Stimulated activated naive CD8-positive, alpha-beta T cell treated with anti-CD3 and anti-CD28 coated beads, Interleukin-15, Interleukin-2, amounts not matched to agents 100 ng/mL and 50 ng/mL, for 24 hours (primary cell): ENCODE measurements at regions not wholly inside any gene's neighbourhood (a gene's known extent, or its start where the extent isn't known, plus 50 kb on each side); places are given as distances from the start of the nearest gene placed in this dataset.

Experiments
- H3K27ac Mint-ChIP-seq: one replicate; pipeline ENCODE4 v1.8.0; 2021; ENCODE audit warnings: mild to moderate bottlenecking, mixed read lengths
- H3K27me3 Mint-ChIP-seq: one replicate; pipeline ENCODE4 v1.8.0; 2021; ENCODE audit warnings: mixed read lengths
- H3K36me3 Mint-ChIP-seq: one replicate; pipeline ENCODE4 v1.8.0; 2021; ENCODE audit warnings: low read depth, mixed read lengths
- H3K4me1 Mint-ChIP-seq: one replicate; pipeline ENCODE4 v1.8.0; 2021; ENCODE audit warnings: low read depth, mixed read lengths
- H3K4me3 Mint-ChIP-seq: one replicate; pipeline ENCODE4 v1.8.0; 2021; ENCODE audit warnings: mild to moderate bottlenecking, mixed read lengths
- H3K9me3 Mint-ChIP-seq: one replicate; pipeline ENCODE4 v1.8.0; 2021; ENCODE audit warnings: mixed read lengths

DNA sequence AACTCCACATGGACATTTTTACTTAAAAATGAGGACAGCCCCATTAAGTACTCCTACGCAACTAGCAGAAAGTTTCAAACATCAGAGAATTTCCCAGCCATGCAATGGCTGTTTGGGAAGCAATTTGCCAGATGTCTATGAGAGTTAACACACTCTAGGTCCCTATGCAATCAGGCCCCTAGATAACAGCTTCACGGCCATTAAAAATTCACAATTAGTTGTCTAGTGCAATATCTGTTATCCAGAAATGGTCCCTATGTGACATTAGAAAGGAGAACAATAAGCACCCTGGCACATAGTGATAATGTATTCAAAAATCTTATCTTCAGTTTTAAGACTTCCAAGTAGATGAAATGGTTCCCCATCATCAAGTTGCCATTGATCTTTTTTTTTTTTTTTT is 174.3 kb upstream of the NRSN1 start:
- Mint-ChIP-seq H3K36me3 (no peaks in the 10 kb centered on the region), H3K4me1 (no peaks in the 10 kb centered on the region), H3K27me3 (no peaks in the 10 kb centered on the region), H3K9me3 (peaks cover 3% of the 10 kb centered on the region), H3K27ac (no peak overlapping the region), H3K4me3 (no peak overlapping the region)

DNA sequence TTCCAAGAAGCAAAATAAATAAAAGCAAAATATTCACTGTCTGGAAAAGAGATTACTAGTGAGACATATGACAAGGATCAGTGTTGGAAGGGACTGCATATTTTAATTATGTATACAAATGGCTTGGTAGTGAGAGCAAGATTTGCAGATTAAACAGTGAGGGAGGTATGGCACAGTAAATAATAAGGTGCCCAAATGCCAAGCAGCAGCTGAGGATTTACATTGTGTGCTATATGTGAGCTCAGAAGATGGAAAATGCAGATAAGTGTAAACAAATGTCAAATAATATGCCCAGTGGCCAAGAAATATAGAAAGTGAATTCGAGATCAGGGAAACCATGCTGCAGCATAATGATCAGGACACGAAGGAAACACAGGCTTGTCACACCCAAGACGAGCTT is 173.8 kb upstream of the NRSN1 start:
- Mint-ChIP-seq H3K27ac (no peak overlapping the region), H3K9me3 (peaks cover 3% of the 10 kb centered on the region), H3K27me3 (no peaks in the 10 kb centered on the region)

GRCh38 chr6:23953976-23954375 is 172.0 kb upstream of the NRSN1 start:
- Mint-ChIP-seq H3K4me1 (no peaks in the 10 kb centered on the region), H3K36me3 (no peaks in the 10 kb centered on the region), H3K27me3 (no peaks in the 10 kb centered on the region), H3K9me3 (peaks cover 3% of the 10 kb centered on the region), H3K4me3 (no peak overlapping the region), H3K27ac (no peak overlapping the region)

More for the DNA sequence above, 173.8 kb upstream of the NRSN1 start:
- Mint-ChIP-seq H3K4me3 (no peak overlapping the region), H3K4me1 (no peaks in the 10 kb centered on the region), H3K36me3 (no peaks in the 10 kb centered on the region)

- H3K4me3 Mint-ChIP-seq = no peak overlapping the region
- H3K27me3 Mint-ChIP-seq = no peaks in the 10 kb centered on the region
- H3K27ac Mint-ChIP-seq = no peak overlapping the region
- H3K9me3 Mint-ChIP-seq = peaks cover 4% of the 10 kb centered on the region
- H3K36me3 Mint-ChIP-seq = no peaks in the 10 kb centered on the region
- H3K4me1 Mint-ChIP-seq = no peaks in the 10 kb centered on the region
Measured at GRCh38 chr6:23957017-23957416, 169.0 kb upstream of the NRSN1 start.

- Mint-ChIP-seq H3K9me3 (peaks cover 9% of the 10 kb centered on the region), H3K27ac (no peak overlapping the region), H3K27me3 (no peaks in the 10 kb centered on the region), H3K4me3 (no peak overlapping the region), H3K36me3 (no peaks in the 10 kb centered on the region), H3K4me1 (no peaks in the 10 kb centered on the region)
Measured at GRCh38 chr6:23964865-23965264, 161.2 kb upstream of the NRSN1 start.

DNA sequence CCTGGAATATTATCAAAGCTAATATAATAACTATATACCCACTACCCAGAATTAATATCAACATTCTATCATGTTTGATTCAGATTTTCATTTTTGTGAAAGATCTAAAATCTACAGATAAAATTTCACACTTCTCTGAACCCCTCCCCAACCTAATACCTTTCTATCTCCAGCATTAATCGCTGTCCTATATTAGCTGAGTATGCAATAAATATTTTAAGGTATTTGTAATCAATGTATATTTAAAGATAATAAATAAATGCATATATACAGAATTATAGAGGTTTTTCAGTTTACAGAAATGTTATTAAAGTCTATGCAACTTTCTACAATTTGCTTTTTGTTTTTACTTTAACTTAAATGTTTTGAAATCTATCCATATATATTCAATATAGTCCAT is 156.7 kb upstream of the NRSN1 start:
- H3K36me3 Mint-ChIP-seq = no peaks in the 10 kb centered on the region
- H3K27ac Mint-ChIP-seq = no peak overlapping the region
- peaks cover 8% of the 10 kb centered on the region for H3K9me3 Mint-ChIP-seq
- no peaks in the 10 kb centered on the region for H3K27me3 Mint-ChIP-seq
- no peak overlapping the region for H3K4me3 Mint-ChIP-seq
- no peaks in the 10 kb centered on the region for H3K4me1 Mint-ChIP-seq

DNA sequence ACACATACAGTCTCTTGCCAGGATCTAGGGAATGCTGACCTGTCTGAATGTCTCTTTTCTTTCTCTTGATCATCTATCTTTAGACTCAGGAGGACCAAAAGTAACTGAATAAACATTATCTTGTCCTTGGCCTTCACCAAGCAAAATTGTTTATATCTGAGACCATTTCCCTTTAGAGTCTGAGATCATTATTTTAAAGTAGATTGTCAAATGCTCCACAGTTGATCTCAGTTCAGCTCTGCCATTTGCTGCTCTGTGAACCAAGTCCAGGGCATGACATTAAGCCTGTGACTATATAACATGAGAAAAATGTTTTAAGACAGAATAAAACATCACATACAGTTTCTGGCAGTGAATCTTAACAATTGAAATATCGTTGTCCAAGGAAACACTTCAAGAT is 148.3 kb upstream of the NRSN1 start:
- Mint-ChIP-seq H3K27me3 (no peaks in the 10 kb centered on the region), H3K9me3 (no peaks in the 10 kb centered on the region), H3K36me3 (no peaks in the 10 kb centered on the region), H3K27ac (no peak overlapping the region), H3K4me1 (no peaks in the 10 kb centered on the region), H3K4me3 (no peak overlapping the region)

GRCh38 chr6:23980965-23981364 is 145.1 kb upstream of the NRSN1 start:
- Mint-ChIP-seq H3K27me3 (no peaks in the 10 kb centered on the region), H3K27ac (no peak overlapping the region), H3K4me3 (no peak overlapping the region), H3K9me3 (no peaks in the 10 kb centered on the region), H3K4me1 (no peaks in the 10 kb centered on the region), H3K36me3 (no peaks in the 10 kb centered on the region)

GRCh38 chr6:23981923-23982322 is 144.1 kb upstream of the NRSN1 start:
- H3K4me1 Mint-ChIP-seq = no peaks in the 10 kb centered on the region
- no peaks in the 10 kb centered on the region for H3K9me3 Mint-ChIP-seq
- no peaks in the 10 kb centered on the region for H3K36me3 Mint-ChIP-seq
- no peaks in the 10 kb centered on the region for H3K27me3 Mint-ChIP-seq
- no peak overlapping the region for H3K4me3 Mint-ChIP-seq
- no peak overlapping the region for H3K27ac Mint-ChIP-seq

DNA sequence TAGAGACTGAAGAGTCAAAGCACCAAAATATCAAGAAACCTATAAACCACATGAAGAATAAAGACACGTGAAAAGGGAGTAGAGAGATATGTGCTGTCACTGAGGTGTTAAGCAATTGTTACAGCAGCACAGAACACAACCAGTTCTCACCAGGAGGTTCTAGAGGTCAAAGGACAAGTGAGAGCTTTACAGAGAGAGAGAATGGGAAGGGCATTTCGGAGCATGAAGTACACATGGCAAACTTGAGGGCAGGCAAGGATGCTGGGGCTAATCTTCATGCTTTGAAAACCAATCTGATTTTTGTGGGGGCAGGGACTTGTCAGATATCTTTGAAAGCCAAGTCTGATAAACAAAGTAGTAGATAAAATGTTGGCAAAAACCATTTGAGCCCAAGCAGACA is 142.3 kb upstream of the NRSN1 start:
- H3K36me3 Mint-ChIP-seq = no peaks in the 10 kb centered on the region
- no peaks in the 10 kb centered on the region for H3K27me3 Mint-ChIP-seq
- H3K9me3 Mint-ChIP-seq = no peaks in the 10 kb centered on the region
- H3K4me1 Mint-ChIP-seq = no peaks in the 10 kb centered on the region
- no peak overlapping the region for H3K27ac Mint-ChIP-seq
- no peak overlapping the region for H3K4me3 Mint-ChIP-seq

- H3K4me1 Mint-ChIP-seq = no peaks in the 10 kb centered on the region
- no peaks in the 10 kb centered on the region for H3K27me3 Mint-ChIP-seq
- no peaks in the 10 kb centered on the region for H3K36me3 Mint-ChIP-seq
- no peak overlapping the region for H3K4me3 Mint-ChIP-seq
- H3K9me3 Mint-ChIP-seq = no peaks in the 10 kb centered on the region
- no peak overlapping the region for H3K27ac Mint-ChIP-seq
Measured at GRCh38 chr6:23985015-23985414, 141.0 kb upstream of the NRSN1 start.

DNA sequence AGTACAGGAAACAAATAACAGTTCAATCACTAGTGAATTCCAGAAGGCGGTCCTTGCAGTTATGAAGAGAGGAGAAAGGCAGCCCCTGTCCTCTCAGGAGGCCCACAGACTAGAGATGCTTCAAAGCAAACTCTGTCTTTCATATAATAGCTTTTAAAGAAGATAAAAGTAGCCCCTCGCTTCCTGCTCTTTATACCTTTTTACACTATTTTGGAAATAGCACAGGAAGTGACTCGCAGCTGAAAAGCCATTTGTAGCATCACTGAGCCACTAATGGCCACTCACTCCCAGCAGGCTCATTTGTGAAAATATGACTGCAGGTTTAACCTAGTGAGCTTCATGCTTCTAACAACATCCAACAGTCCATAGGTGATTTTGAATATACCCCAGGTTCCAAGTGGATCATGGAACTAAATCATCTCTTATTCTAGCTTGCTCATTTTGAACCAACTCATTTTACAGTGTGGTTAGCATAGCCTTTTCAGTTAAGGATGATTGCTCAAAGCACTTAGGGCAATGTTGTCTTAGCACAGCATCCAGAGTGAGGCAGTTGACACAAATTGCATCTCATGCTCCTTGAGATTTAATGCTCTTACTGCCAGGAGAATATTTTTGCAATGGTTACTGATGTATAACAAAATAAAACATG is 136.0 kb upstream of the NRSN1 start:
- Mint-ChIP-seq H3K4me3 (no peak overlapping the region), H3K4me1 (no peaks in the 10 kb centered on the region), H3K27me3 (no peaks in the 10 kb centered on the region), H3K36me3 (no peaks in the 10 kb centered on the region), H3K9me3 (no peaks in the 10 kb centered on the region), H3K27ac (no peak overlapping the region)

- no peaks in the 10 kb centered on the region for H3K27me3 Mint-ChIP-seq
- no peaks in the 10 kb centered on the region for H3K4me1 Mint-ChIP-seq
- H3K36me3 Mint-ChIP-seq = no peaks in the 10 kb centered on the region
- H3K4me3 Mint-ChIP-seq = no peak overlapping the region
- no peak overlapping the region for H3K27ac Mint-ChIP-seq
- H3K9me3 Mint-ChIP-seq = peaks cover 4% of the 10 kb centered on the region
Measured at GRCh38 chr6:23994013-23994412, 132.0 kb upstream of the NRSN1 start.

DNA sequence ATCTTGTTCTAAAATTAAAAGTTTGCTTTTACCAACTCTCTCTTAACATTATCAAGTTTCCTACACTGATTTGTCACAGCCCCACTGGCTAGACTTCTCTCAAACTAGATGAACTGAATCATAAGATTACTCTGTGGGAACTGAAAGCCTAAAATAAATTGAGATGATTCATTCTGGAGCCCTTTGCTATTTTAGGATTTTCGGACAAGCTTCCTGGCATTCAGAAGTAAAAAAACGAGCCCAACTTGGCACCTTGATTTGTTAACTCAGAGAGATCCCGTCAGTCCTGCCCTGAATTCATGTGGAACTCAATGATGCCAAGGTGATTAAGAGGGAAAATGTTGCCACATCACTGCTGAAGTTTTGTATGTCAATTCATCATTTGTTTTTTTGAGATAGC is 122.0 kb upstream of the NRSN1 start:
- Mint-ChIP-seq H3K9me3 (peaks cover 6% of the 10 kb centered on the region), H3K4me1 (no peaks in the 10 kb centered on the region), H3K27ac (no peak overlapping the region), H3K4me3 (no peak overlapping the region), H3K27me3 (no peaks in the 10 kb centered on the region), H3K36me3 (no peaks in the 10 kb centered on the region)

GRCh38 chr6:24004659-24005058 is 121.4 kb upstream of the NRSN1 start:
- Mint-ChIP-seq H3K4me3 (no peak overlapping the region), H3K9me3 (peaks cover 6% of the 10 kb centered on the region), H3K27me3 (no peaks in the 10 kb centered on the region), H3K27ac (no peak overlapping the region), H3K36me3 (no peaks in the 10 kb centered on the region), H3K4me1 (no peaks in the 10 kb centered on the region)

- Mint-ChIP-seq H3K36me3 (no peaks in the 10 kb centered on the region), H3K4me1 (no peaks in the 10 kb centered on the region), H3K9me3 (peaks cover 6% of the 10 kb centered on the region), H3K4me3 (no peak overlapping the region), H3K27me3 (no peaks in the 10 kb centered on the region), H3K27ac (no peak overlapping the region)
Measured at GRCh38 chr6:24006254-24006653, 119.8 kb upstream of the NRSN1 start.
